Liver (tissue), 8 donors: ENCODE measurements at regions not wholly inside any gene's neighbourhood (a gene's known extent, or its start where the extent isn't known, plus 50 kb on each side); places are given as distances from the start of the nearest gene placed in this dataset.

Source experiments
- DNase-seq: peaks from one replicate; pipeline ENCODE4 v3.0.0-alpha.2; 2017; ENCODE audit warnings: low spot score
- H3K27ac ChIP-seq, 2 donors: one replicate each; pipeline ENCODE4 v1.7.0; 2013; ENCODE audit warnings: inconsistent platforms in 2 of 2, low read length in 2 of 2, control low read depth in 1 of 2, low read depth in 1 of 2, mild to moderate bottlenecking in 1 of 2
- H3K27me3 ChIP-seq, 4 donors: one replicate each; pipeline versions ENCODE4 v1.6.1 to v1.7.0; 2013; ENCODE audit warnings: low read length in 3 of 4, inconsistent platforms in 1 of 4, mild to moderate bottlenecking in 1 of 4, moderate library complexity in 1 of 4; ENCODE audit not compliant: control insufficient read depth in 4 of 4, insufficient read depth in 4 of 4
- H3K36me3 ChIP-seq, 4 donors: one replicate each; pipeline versions ENCODE4 v1.6.1 to v1.7.0; 2013; ENCODE audit warnings: low read length in 3 of 4, mild to moderate bottlenecking in 3 of 4, low read depth in 1 of 4, moderate library complexity in 1 of 4; ENCODE audit not compliant: control insufficient read depth in 4 of 4, insufficient read depth in 3 of 4
- H3K4me1 ChIP-seq, 4 donors: one replicate each; pipeline versions ENCODE4 v1.6.1 to v1.7.0; 2013; ENCODE audit warnings: low read length in 3 of 4, mild to moderate bottlenecking in 3 of 4, moderate library complexity in 1 of 4; ENCODE audit not compliant: control insufficient read depth in 4 of 4, insufficient read depth in 4 of 4
- H3K4me3 ChIP-seq, 3 donors: one replicate each; pipeline versions ENCODE4 v1.6.1 to v1.7.0; 2013; ENCODE audit warnings: low read length in 3 of 3, control low read depth in 1 of 3, low read depth in 1 of 3, mild to moderate bottlenecking in 1 of 3
- H3K9ac ChIP-seq, 2 donors: one replicate each; pipeline ENCODE4 v1.7.0; 2013; ENCODE audit warnings: low read length in 2 of 2, mild to moderate bottlenecking in 2 of 2, moderate library complexity in 2 of 2, control low read depth in 1 of 2, low read depth in 1 of 2
- H3K9me3 ChIP-seq, 4 donors: one replicate each; pipeline versions ENCODE4 v1.6.1 to v1.7.0; 2013; ENCODE audit warnings: low read length in 3 of 4; ENCODE audit not compliant: control insufficient read depth in 4 of 4
- CTCF ChIP-seq: fragments of 150-350 bp; IDR thresholded peaks from 2 replicates; pipeline ENCODE4 v1.5.1; 2017; ENCODE audit warnings: improper control_type of control experiment, low read depth, low read length; ENCODE audit not compliant: missing input control
- EGR1 ChIP-seq, 2 donors: IDR thresholded peaks; 2 replicates each; pipeline ENCODE4 v1.6.1; 2016 to 2018; ENCODE audit warnings: antibody characterized with exemption in 2 of 2, low read depth in 2 of 2
- FOXA2 ChIP-seq: IDR thresholded peaks from 2 replicates; pipeline ENCODE4 v1.6.1; 2016; ENCODE audit warnings: antibody characterized with exemption
- HNF4A ChIP-seq, 2 donors: conservative IDR thresholded peaks; 2 replicates each; pipeline ENCODE4 v1.6.1; 2016; ENCODE audit warnings: antibody characterized with exemption in 2 of 2, mild to moderate bottlenecking in 2 of 2
- HNF4G ChIP-seq: IDR thresholded peaks from 2 replicates; pipeline ENCODE4 v1.6.1; 2016; ENCODE audit warnings: antibody characterized with exemption
- MAX ChIP-seq: IDR thresholded peaks from 2 replicates; pipeline ENCODE4 v1.6.1; 2016; ENCODE audit warnings: antibody characterized with exemption
- NR2F2 ChIP-seq: IDR thresholded peaks from 2 replicates; pipeline ENCODE4 v1.6.1; 2016; ENCODE audit warnings: antibody characterized with exemption
- REST ChIP-seq: IDR thresholded peaks from 2 replicates; pipeline ENCODE4 v1.6.1; 2016; ENCODE audit warnings: antibody characterized with exemption, mild to moderate bottlenecking
- SP1 ChIP-seq: IDR thresholded peaks from 2 replicates; pipeline ENCODE4 v1.6.1; 2018; ENCODE audit warnings: antibody characterized with exemption, mild to moderate bottlenecking
- TAF1 ChIP-seq: conservative IDR thresholded peaks from 2 replicates; pipeline ENCODE4 v1.6.1; 2016; ENCODE audit warnings: antibody characterized with exemption, mild to moderate bottlenecking
- YY1 ChIP-seq: IDR thresholded peaks from 2 replicates; pipeline ENCODE4 v1.6.1; 2016; ENCODE audit warnings: antibody characterized with exemption, mild to moderate bottlenecking
- ZBTB33 ChIP-seq: IDR thresholded peaks from 2 replicates; pipeline ENCODE4 v1.6.1; 2016; ENCODE audit warnings: antibody characterized with exemption
- WGBS: extraction: QIAGEN DNeasy Blood & Tissue Kit; methylation state at CpG from one replicate; pipeline ENCODE4 v1.1.7; 2013; 5-methylcytosine and 5-hydroxymethylcytosine counted together
- donor health status: healthy.
- donor health status: healthy.
- donor health status: healthy.
- donor health status: healthy.
- donor health status: healthy.

- 83% methylated on average over 3 of the region's 3 CpGs for WGBS
- H3K9me3 ChIP-seq: no peaks in the 10 kb centered on the region
- H3K9ac ChIP-seq: no peak overlapping the region
- no peak overlapping the region for H3K4me3 ChIP-seq
- TF ChIP-seq CTCF (no peak), SP1 (no peak), MAX (no peak), NR2F2 (no peak), YY1 (no peak), HNF4G (no peak), REST (no peak), ZBTB33 (no peak), TAF1 (no peak), FOXA2 (no peak), EGR1 (IDR thresholded peaks at IDR 0.05; ENCODE audit: low read depth in 2 of 2) (no peak)
- no peak for DNase-seq
- H3K4me1 ChIP-seq: peaks cover 10 to 29% (median 13%) of the 10 kb centered on the region in 4 donors
- H3K27me3 ChIP-seq: no peaks in the 10 kb centered on the region
- H3K27ac ChIP-seq: no peak overlapping the region
- H3K36me3 ChIP-seq: no peaks in the 10 kb centered on the region
Observed at GRCh38 chr4:140234697-140235060, 80.7 kb upstream of the MAML3 start.

GRCh38 chr4:140233791-140234696, 80.1 kb upstream of the MAML3 start:
- Histone ChIP-seq H3K9me3 (no peaks in the 10 kb centered on the region), H3K27ac (no peak overlapping the region), H3K4me3 (no peak overlapping the region), H3K36me3 (no peaks in the 10 kb centered on the region), H3K4me1 (peaks cover 11 to 29% (median 15%) of the 10 kb centered on the region in 4 donors), H3K9ac (no peak overlapping the region), H3K27me3 (no peaks in the 10 kb centered on the region)
- TF ChIP-seq HNF4G (no peak), HNF4A (conservative IDR thresholded peaks at IDR 0.05) (no peak)
- 88% methylated on average over 6 of the region's 6 CpGs for WGBS
- DNase-seq: no peak
